Neural crest cell (in vitro differentiated cells): ENCODE measurements at regions not wholly inside any gene's neighbourhood (a gene's known extent, or its start where the extent isn't known, plus 50 kb on each side); places are given as distances from the start of the nearest gene placed in this dataset.

Experiments
- DNase-seq: peaks from one replicate; pipeline ENCODE4 v3.0.0; 2021; ENCODE audit warnings: low read depth, mixed read lengths, low spot score
- H3K27ac Mint-ChIP-seq: one replicate; pipeline ENCODE4 v1.8.0; 2021; ENCODE audit warnings: mild to moderate bottlenecking, mixed read lengths; ENCODE audit not compliant: unreplicated experiment
- H3K27me3 Mint-ChIP-seq: 2 replicates; pipeline ENCODE4 v1.8.0; 2021; ENCODE audit warnings: low read depth, mild to moderate bottlenecking, mixed read lengths
- H3K36me3 Mint-ChIP-seq: 2 replicates; pipeline ENCODE4 v1.8.0; 2021; ENCODE audit warnings: low read depth, mild to moderate bottlenecking, mixed read lengths
- H3K4me1 Mint-ChIP-seq: 2 replicates; pipeline ENCODE4 v1.8.0; 2021; ENCODE audit warnings: mixed read lengths
- H3K4me3 Mint-ChIP-seq: one replicate; pipeline ENCODE4 v1.8.0; 2021; ENCODE audit warnings: mild to moderate bottlenecking, mixed read lengths
- H3K9me3 Mint-ChIP-seq: 2 replicates; pipeline ENCODE4 v1.8.0; 2021; ENCODE audit warnings: mixed read lengths
- TF ChIP-seq, protein P1 (sequence below): fragments of 200-600 bp; sonication (generic); conservative IDR thresholded peaks from 2 replicates; pipeline ENCODE4 v1.5.0; 2021; ENCODE audit warnings: antibody characterized with exemption, mild to moderate bottlenecking

- no peak for DNase-seq
- H3K4me3 Mint-ChIP-seq: no peak overlapping the region
- H3K27ac Mint-ChIP-seq: no peak overlapping the region
- no peaks in the 10 kb centered on the region for H3K36me3 Mint-ChIP-seq
- H3K9me3 Mint-ChIP-seq: no peaks in the 10 kb centered on the region
- H3K27me3 Mint-ChIP-seq: no peaks in the 10 kb centered on the region
- peaks cover 34% of the 10 kb centered on the region for H3K4me1 Mint-ChIP-seq
- TF ChIP-seq, protein P1, sequence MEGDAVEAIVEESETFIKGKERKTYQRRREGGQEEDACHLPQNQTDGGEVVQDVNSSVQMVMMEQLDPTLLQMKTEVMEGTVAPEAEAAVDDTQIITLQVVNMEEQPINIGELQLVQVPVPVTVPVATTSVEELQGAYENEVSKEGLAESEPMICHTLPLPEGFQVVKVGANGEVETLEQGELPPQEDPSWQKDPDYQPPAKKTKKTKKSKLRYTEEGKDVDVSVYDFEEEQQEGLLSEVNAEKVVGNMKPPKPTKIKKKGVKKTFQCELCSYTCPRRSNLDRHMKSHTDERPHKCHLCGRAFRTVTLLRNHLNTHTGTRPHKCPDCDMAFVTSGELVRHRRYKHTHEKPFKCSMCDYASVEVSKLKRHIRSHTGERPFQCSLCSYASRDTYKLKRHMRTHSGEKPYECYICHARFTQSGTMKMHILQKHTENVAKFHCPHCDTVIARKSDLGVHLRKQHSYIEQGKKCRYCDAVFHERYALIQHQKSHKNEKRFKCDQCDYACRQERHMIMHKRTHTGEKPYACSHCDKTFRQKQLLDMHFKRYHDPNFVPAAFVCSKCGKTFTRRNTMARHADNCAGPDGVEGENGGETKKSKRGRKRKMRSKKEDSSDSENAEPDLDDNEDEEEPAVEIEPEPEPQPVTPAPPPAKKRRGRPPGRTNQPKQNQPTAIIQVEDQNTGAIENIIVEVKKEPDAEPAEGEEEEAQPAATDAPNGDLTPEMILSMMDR: no peak
Observed at GRCh38 chr5:72559866-72560766, 52.9 kb upstream of the ZNF366 start.

GRCh38 chr5:72558383-72558782 is 51.2 kb upstream of the ZNF366 start:
- Mint-ChIP-seq H3K9me3 (no peaks in the 10 kb centered on the region), H3K36me3 (no peaks in the 10 kb centered on the region), H3K4me3 (no peak overlapping the region), H3K27me3 (no peaks in the 10 kb centered on the region), H3K27ac (no peak overlapping the region), H3K4me1 (peaks cover 34% of the 10 kb centered on the region)
- DNase-seq: no peak
- TF ChIP-seq, protein P1: no peak

GRCh38 chr5:72558046-72558336 is 50.8 kb upstream of the ZNF366 start:
- no peak overlapping the region for H3K4me3 Mint-ChIP-seq
- H3K27me3 Mint-ChIP-seq: no peaks in the 10 kb centered on the region
- H3K9me3 Mint-ChIP-seq: no peaks in the 10 kb centered on the region
- H3K36me3 Mint-ChIP-seq: no peaks in the 10 kb centered on the region
- TF ChIP-seq, protein P1: no peak
- DNase-seq: no peak
- H3K27ac Mint-ChIP-seq: no peak overlapping the region
- H3K4me1 Mint-ChIP-seq: peaks cover 34% of the 10 kb centered on the region

- DNase-seq: no peak
- Mint-ChIP-seq H3K4me1 (peaks cover 34% of the 10 kb centered on the region), H3K36me3 (no peaks in the 10 kb centered on the region), H3K27me3 (no peaks in the 10 kb centered on the region), H3K9me3 (no peaks in the 10 kb centered on the region), H3K4me3 (peak overlapping the region; percentile 45), H3K27ac (no peak overlapping the region)
- TF ChIP-seq, protein P1: no peak
Observed at GRCh38 chr5:72557167-72558045, 50.2 kb upstream of the ZNF366 start.
